Transverse colon (tissue), 4 donors: ENCODE measurements at regions not wholly inside any gene's neighbourhood (a gene's known extent, or its start where the extent isn't known, plus 50 kb on each side); places are given as distances from the start of the nearest gene placed in this dataset.

Experiments used
- CTCF ChIP-seq, 5 experiments: fragments of 200-600 bp in 3 of 5; fragments of 450-650 bp in 2 of 5; sonication (generic) in 3 of 5; IDR thresholded peaks; 1 replicate in 2 of 5; 2 replicates in 3 of 5; pipeline ENCODE4 v1.5.1; 2016 to 2017; ENCODE audit warnings: antibody characterized with exemption in 5 of 5, inconsistent platforms in 3 of 5, mild to moderate bottlenecking in 2 of 5, moderate library complexity in 1 of 5
- EP300 ChIP-seq: sonication (generic); formaldehyde crosslinking; IDR thresholded peaks from one replicate; pipeline ENCODE4 v1.6.1; 2017; ENCODE audit warnings: antibody characterized with exemption, low read depth
- POLR2A ChIP-seq: fragments of 450-650 bp; IDR thresholded peaks from one replicate; pipeline ENCODE4 v1.6.1; 2016; ENCODE audit warnings: antibody characterized with exemption, mild to moderate bottlenecking, moderate library complexity
- POLR2AphosphoS5 ChIP-seq, 3 donors: sonication (generic); formaldehyde crosslinking; IDR thresholded peaks; one replicate each; pipeline ENCODE4 v1.6.1; 2016; ENCODE audit warnings: antibody characterized with exemption in 3 of 3

GRCh38 chr5:171720086-171720485 is 65.5 kb upstream of the SMIM23 start:
- TF ChIP-seq CTCF (IDR thresholded peaks at IDR 0.05) (no peak), POLR2A (no peak), POLR2AphosphoS5 (IDR thresholded peaks at IDR 0.05) (no peak), EP300 (no peak)
